Activated CD4-positive, alpha-beta T cell treated with anti-CD3 and anti-CD28 coated beads for 36 hours (primary cell): ENCODE measurements at regions not wholly inside any gene's neighbourhood (a gene's known extent, or its start where the extent isn't known, plus 50 kb on each side); places are given as distances from the start of the nearest gene placed in this dataset.

ENCODE experiments used
- ATAC-seq: fragments of 200-7000 bp; cut with Tn5 transposase; one replicate; pipeline ENCODE4 v1.10.0; 2021; ENCODE audit warnings: mild to moderate bottlenecking, moderate library complexity
- CTCF ChIA-PET: fragments of 350-600 bp; sonication (Branson Sonifier 250); formaldehyde crosslinking; loops from one replicate; lab custom pipeline; 2021; ENCODE audit warnings: antibody characterized with exemption; lab: Charles Lee
- POLR2A ChIA-PET: fragments of 350-600 bp; sonication (Branson Sonifier 250); formaldehyde crosslinking; loops from one replicate; lab custom pipeline; 2021; ENCODE audit warnings: antibody characterized with exemption, inconsistent platforms; lab: Charles Lee
- DNase-seq: peaks from one replicate; pipeline ENCODE4 v3.0.0-alpha.2; 2020
- H3K27ac Mint-ChIP-seq: one replicate; pipeline ENCODE4 v1.8.0; 2021; ENCODE audit warnings: mixed read lengths
- H3K27me3 Mint-ChIP-seq: one replicate; pipeline ENCODE4 v1.8.0; 2021; ENCODE audit warnings: mixed read lengths
- H3K36me3 Mint-ChIP-seq: one replicate; pipeline ENCODE4 v1.8.0; 2021; ENCODE audit warnings: low read depth, mixed read lengths
- H3K4me1 Mint-ChIP-seq: one replicate; pipeline ENCODE4 v1.8.0; 2021; ENCODE audit warnings: mixed read lengths
- H3K4me3 Mint-ChIP-seq: one replicate; pipeline ENCODE4 v1.8.0; 2021; ENCODE audit warnings: mild to moderate bottlenecking, moderate library complexity, mixed read lengths
- H3K9me3 Mint-ChIP-seq: one replicate; pipeline ENCODE4 v1.8.0; 2021; ENCODE audit warnings: low read depth, mixed read lengths
- intact Hi-C, 2 experiments: fragments of 100-400 bp; cut with DNase I in 1 of 2; cut with micrococcal nuclease in 1 of 2; formaldehyde crosslinking; loops; one replicate each; pipeline versions ENCODE4 v1.14.2 to v1.15.1; 2022 to 2024; cut with DNase I, micrococcal nuclease

DNA sequence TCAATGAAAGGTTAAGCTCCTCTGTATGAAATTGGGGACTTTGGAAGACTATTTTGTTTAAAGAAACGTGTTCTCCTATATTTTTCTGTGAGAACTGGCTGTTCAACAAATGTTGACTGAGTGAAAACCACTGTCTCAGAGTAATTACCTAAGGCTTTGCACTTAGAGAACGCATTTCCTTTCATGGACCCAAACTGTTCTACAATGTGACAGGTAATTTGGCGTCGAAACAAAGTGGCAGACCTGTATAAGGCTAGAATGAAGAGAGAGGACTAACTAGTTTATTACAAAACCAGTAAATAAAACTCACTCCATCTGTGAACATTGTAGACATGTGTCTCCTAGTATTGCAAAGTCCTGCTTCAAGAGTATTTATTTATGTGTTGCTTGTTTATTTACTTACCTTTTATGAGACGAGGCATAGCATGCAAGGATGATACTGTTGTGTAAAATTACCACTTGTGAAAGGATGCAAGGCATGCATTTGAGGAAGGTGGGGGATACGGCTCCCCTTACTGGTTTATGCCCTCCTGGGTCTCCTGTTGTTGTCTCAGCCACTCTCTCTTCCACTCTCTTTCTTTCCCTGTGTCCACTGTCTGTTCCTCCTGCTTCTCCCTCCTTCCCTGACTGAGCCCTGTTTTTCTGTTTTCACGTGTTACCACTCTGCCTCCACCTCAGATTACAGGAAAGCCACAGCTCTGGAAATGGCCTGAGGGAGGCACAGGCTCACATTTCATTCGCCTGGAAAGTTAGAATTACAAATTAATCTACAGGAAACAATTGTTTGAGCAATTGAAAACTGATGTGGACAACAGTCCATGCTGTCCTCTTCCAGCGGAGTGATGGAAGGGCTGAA, 444.0 kb upstream of the ZNF608 start:
- CTCF ChIA-PET: no interaction called here
- DNase-seq: no peak
- Mint-ChIP-seq H3K4me1 (no peaks in the 10 kb centered on the region), H3K9me3 (no peaks in the 10 kb centered on the region), H3K27me3 (no peaks in the 10 kb centered on the region), H3K27ac (no peak overlapping the region), H3K4me3 (no peak overlapping the region), H3K36me3 (no peaks in the 10 kb centered on the region)
- POLR2A ChIA-PET: no interaction called here
- intact Hi-C loops: no loop called here
- ATAC-seq: no peak

DNA sequence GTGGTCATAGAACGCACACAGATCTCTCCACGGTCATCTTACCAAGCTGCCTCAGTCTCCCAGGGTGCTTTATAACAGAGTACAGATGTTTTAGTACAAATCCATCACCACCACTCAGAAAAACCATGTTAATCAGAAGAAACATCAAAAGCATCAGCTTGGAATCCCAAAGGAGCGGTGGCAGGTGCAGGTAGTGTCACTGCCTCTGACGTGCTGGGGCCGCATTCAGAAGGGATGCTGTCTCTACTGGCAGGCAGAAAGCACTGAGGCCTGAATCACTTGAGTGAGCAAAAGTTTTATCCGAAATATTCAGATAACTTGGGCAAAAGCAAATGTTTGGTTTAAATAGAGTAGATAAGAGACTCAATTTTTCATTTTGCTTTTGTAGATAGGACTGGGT, 448.4 kb upstream of the ZNF608 start:
- Mint-ChIP-seq H3K27ac (no peak overlapping the region), H3K9me3 (no peaks in the 10 kb centered on the region), H3K27me3 (no peaks in the 10 kb centered on the region), H3K4me3 (no peak overlapping the region), H3K4me1 (no peaks in the 10 kb centered on the region), H3K36me3 (no peaks in the 10 kb centered on the region)
- CTCF ChIA-PET: no interaction called here
- no peak for ATAC-seq
- intact Hi-C loops: no loop called here
- POLR2A ChIA-PET: no interaction called here
- DNase-seq: no peak

DNA sequence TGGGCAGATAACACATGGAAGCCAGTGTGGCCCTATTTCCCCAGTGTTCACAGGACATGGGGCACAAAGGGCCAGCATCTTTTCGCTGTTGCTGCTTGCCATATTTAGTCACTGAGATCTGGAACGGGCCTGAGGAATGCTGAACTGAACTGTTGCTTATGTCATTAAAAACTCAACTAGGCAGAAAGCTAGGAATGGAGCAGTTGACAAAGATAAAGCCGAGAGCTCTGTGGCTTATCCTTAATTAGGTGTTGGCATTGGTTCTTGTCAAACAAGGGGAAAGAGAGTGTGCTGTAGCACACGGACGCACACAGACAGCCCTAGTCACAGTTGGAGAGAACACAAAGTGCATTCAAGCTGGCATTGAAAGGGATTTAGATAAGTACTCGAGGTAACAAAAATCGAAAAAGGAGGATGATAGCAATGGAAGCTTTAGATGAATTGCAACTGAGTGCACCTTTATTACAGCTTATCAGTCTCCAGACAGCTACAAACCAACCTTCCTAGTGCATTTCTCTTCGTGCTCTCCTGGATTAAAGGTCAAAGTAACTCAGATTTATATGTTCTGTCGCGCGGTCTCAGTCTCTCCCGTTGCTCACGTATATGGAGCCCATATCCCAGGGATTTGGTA, 450.2 kb upstream of the ZNF608 start:
- ChIA-PET CTCF (no interaction called here), POLR2A (no interaction called here)
- Mint-ChIP-seq H3K27me3 (no peaks in the 10 kb centered on the region), H3K27ac (no peak overlapping the region), H3K4me1 (peaks cover 6% of the 10 kb centered on the region), H3K9me3 (no peaks in the 10 kb centered on the region), H3K36me3 (no peaks in the 10 kb centered on the region), H3K4me3 (no peak overlapping the region)
- no peak for ATAC-seq
- intact Hi-C loops: no loop called here
- DNase-seq: no peak

DNA sequence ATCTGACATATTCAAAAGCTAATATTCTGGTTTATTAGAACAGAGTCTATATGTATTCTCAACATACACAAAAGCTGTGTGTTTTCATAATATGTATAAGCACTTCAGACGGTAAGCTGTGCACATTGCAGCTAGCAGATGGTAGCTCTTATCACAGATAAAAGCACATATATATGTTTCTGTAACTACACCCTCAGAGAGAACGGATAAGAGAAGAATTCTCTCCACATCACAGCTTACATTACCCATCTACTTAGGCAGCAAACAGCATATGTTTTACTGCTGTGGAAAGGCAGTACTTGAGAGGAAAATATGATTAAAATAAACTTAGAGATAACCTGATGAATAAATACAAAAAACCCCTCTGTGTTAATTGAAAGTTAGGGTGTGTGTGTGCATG, 450.9 kb upstream of the ZNF608 start:
- Mint-ChIP-seq H3K27ac (no peak overlapping the region), H3K4me3 (no peak overlapping the region), H3K9me3 (no peaks in the 10 kb centered on the region), H3K36me3 (no peaks in the 10 kb centered on the region), H3K27me3 (no peaks in the 10 kb centered on the region), H3K4me1 (peaks cover 6% of the 10 kb centered on the region)
- CTCF ChIA-PET: no interaction called here
- DNase-seq (no peak), ATAC-seq (no peak)
- POLR2A ChIA-PET: no interaction called here
- intact Hi-C loops: no loop called here

DNA sequence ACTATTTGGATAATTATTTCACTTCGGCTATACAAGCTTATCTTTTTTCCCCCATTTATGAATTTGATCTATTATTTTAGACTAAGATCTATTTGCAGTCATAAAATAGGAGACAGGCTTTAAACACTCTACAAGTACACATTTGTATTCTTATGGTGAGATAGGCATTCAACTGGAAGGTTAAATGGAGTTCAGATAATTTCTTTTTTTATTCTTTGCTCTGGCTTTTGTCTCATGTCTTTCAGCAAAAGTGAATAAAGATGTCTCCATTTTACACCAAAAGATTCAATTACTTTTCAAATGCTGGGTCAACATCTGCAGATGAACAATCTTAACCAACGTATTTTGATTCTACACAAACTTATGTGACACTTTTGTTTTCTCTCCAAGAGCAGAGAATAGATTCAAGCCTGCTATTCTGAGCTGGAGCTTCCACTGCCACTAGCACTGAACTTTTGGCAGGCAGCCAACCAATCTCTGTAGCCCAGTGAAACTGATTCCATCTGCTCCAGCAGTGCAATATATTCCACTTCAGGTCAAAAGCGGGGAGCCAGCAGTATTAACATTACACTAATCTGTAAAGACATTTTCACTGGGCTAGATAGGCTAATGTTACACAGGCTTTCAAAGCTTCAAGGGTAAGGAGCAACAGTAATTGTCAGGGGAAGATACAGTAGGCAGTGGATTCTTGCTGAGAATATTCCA, 452.0 kb upstream of the ZNF608 start:
- ATAC-seq: no peak
- H3K9me3 Mint-ChIP-seq: no peaks in the 10 kb centered on the region
- ChIA-PET CTCF (no interaction called here), POLR2A (no interaction called here)
- H3K36me3 Mint-ChIP-seq: no peaks in the 10 kb centered on the region
- DNase-seq: no peak
- H3K4me1 Mint-ChIP-seq: peaks cover 6% of the 10 kb centered on the region
- intact Hi-C loops: no loop called here
- no peak overlapping the region for H3K4me3 Mint-ChIP-seq
- H3K27ac Mint-ChIP-seq: no peak overlapping the region
- H3K27me3 Mint-ChIP-seq: no peaks in the 10 kb centered on the region

DNA sequence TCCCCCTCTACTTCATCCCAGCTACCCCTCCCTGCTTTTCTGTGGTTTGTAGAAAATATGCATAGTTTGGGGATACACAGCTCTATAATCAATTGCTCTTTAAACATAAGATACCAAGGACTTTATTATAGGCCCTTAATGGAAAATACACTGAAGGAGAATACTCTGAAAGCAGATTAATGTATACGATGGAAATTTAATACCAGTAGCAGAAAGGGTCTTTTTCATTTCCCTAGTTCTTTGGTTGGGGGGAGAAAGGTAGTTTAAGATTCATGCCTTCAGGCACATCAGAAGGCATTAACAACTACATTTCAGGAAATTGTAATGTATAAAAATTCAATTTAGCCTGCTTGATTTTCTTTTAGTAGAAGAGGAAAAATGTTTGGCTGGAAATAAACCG, 452.9 kb upstream of the ZNF608 start:
- intact Hi-C loops: no loop called here
- Mint-ChIP-seq H3K36me3 (no peaks in the 10 kb centered on the region), H3K27me3 (no peaks in the 10 kb centered on the region), H3K9me3 (no peaks in the 10 kb centered on the region), H3K4me3 (no peak overlapping the region), H3K27ac (no peak overlapping the region), H3K4me1 (peaks cover 6% of the 10 kb centered on the region)
- POLR2A ChIA-PET: no interaction called here
- CTCF ChIA-PET: interaction anchor here (0.6 to 1.1 kb wide), 2 partner anchors 13 to 18 kb away, joined by 3 read pairs; no protein-coding TSS in a partner anchor
- no peak for DNase-seq
- ATAC-seq: no peak

DNA sequence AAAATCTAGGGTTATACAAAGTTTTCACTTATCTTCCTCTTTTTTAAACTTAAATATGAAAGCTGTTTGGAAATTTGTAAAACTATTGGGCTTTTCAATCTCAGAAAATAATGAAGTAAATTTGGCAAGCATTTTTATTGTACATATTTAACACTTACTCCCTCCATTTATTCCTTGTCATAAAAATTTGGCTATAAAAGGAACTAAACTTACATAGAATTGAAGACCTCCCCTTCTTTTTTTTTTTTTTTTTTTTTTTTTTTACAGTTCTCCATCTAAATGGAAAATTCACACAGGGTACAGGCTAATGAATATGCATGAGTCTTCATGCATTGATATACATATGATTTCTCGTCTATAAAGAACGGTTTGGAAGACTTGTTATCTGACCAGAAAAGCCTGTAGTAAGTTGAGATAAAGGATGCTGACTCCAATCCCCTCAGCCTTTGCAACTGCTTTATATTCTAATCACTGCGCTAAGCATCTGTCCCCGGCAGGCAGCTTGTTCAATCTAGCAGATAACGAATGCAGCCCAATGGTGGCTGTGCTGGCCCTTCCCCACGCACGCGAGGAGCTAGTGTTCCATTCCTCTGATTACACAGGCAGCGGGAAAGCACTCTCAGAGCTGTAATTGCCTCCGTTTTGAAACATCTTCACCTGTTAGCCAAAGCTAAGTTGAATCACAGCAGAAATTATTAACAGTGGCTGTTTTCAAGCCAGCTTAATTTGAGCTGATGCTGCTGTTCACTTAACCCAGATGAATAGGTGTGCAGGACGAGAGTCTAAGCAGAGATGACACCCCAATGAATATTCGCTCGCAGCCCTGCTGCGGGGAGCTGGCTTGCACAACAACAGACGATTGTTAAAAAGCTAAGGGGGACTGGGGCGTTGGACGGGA, 453.8 kb upstream of the ZNF608 start:
- ATAC-seq: no peak
- intact Hi-C loops: no loop called here
- Mint-ChIP-seq H3K27me3 (peaks cover 1% of the 10 kb centered on the region), H3K9me3 (no peaks in the 10 kb centered on the region), H3K27ac (no peak overlapping the region), H3K4me1 (peaks cover 6% of the 10 kb centered on the region), H3K36me3 (no peaks in the 10 kb centered on the region), H3K4me3 (no peak overlapping the region)
- CTCF ChIA-PET: interaction anchor here (1.1 kb wide), 1 partner anchor 19 kb away, joined by 3 read pairs; no protein-coding TSS in a partner anchor
- POLR2A ChIA-PET: no interaction called here
- no peak for DNase-seq

DNA sequence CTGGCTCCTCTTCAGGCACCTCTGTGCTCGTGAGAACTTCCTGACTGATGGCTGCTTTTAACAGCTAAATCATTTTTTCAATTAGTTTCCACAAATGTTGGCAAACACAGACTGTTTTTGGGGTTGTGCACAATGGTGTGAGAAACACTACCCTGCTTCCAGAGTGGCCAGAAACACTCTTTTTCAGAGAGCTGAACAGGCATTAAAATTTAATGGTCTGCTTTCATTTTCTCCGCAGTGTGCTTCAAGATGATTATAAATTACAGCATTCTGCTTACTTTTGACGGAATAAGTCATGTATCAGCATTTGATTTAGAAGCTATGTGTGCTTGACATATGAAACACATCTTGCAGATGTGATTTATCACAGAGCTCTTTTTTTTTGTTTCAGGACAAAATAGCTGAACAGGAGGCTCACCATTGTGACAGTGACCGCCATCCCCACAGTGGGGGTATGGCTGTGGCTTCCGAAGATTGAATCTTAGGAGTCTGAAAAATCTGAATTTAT, 454.5 kb upstream of the ZNF608 start:
- ATAC-seq: no peak
- Mint-ChIP-seq H3K36me3 (no peaks in the 10 kb centered on the region), H3K4me1 (peaks cover 10% of the 10 kb centered on the region), H3K4me3 (no peak overlapping the region), H3K9me3 (no peaks in the 10 kb centered on the region), H3K27me3 (peaks cover 1% of the 10 kb centered on the region), H3K27ac (no peak overlapping the region)
- POLR2A ChIA-PET: no interaction called here
- no peak for DNase-seq
- CTCF ChIA-PET: no interaction called here
- intact Hi-C loops: no loop called here

DNA sequence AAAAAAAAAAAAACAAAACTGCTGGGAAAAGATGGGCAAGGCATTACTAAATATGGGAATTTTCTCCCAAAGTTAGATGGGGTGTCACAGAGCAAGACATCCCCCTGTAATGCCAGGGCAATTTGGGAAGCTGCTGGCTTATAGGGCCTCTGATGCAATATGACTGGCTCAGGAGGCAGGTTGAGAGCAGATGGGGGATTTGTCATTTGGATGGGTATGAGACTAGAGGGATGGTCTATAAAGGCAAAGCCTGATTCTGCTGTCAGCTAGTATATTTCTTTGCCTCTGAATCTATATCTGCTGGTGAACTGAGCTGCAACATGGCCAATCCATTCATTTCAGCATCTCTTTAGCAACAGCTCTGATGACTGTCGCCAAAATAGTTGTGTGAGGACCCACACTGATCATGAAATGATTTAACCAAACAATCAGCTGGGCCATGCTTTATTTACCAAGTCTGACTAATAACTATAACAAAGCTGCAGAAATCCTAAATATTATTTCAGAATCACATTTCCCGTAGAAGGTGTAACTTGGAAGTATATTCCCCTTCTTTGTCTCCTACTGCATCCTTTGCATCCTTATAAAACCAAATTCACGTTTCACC, 455.1 kb upstream of the ZNF608 start:
- intact Hi-C loops: no loop called here
- ATAC-seq (no peak), DNase-seq (no peak)
- ChIA-PET POLR2A (no interaction called here), CTCF (no interaction called here)
- Mint-ChIP-seq H3K9me3 (no peaks in the 10 kb centered on the region), H3K27me3 (peaks cover 1% of the 10 kb centered on the region), H3K27ac (no peak overlapping the region), H3K4me3 (no peak overlapping the region), H3K4me1 (peaks cover 12% of the 10 kb centered on the region), H3K36me3 (no peaks in the 10 kb centered on the region)

DNA sequence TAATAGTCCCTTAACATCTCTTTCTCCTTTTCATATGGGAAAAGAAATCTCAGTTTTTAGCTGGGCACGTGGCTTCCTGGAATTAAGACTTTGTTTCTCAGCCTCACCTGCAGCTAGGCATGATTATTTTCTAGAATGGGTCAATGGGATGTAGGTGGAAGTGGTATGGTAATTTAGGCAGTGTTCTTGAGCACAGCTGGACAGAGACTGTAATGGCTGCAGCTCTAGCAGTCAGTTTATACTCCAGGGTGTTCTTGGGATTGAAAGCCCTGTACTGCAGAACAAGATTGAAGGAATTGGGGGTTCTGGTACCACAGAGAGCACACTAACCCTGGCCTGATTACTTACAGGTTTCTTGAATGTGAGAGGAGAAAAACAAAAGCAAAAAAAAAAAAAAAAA, 455.9 kb upstream of the ZNF608 start:
- Mint-ChIP-seq H3K36me3 (no peaks in the 10 kb centered on the region), H3K4me3 (no peak overlapping the region), H3K27ac (no peak overlapping the region), H3K4me1 (peaks cover 12% of the 10 kb centered on the region), H3K27me3 (peaks cover 1% of the 10 kb centered on the region), H3K9me3 (no peaks in the 10 kb centered on the region)
- no peak for DNase-seq
- CTCF ChIA-PET: no interaction called here
- POLR2A ChIA-PET: no interaction called here
- intact Hi-C loops: no loop called here
- ATAC-seq: no peak
